ENCODE measurements at regions not wholly inside any gene's neighbourhood (a gene's known extent, or its start where the extent isn't known, plus 50 kb on each side); places are given as distances from the start of the nearest gene placed in this dataset.

DNA sequence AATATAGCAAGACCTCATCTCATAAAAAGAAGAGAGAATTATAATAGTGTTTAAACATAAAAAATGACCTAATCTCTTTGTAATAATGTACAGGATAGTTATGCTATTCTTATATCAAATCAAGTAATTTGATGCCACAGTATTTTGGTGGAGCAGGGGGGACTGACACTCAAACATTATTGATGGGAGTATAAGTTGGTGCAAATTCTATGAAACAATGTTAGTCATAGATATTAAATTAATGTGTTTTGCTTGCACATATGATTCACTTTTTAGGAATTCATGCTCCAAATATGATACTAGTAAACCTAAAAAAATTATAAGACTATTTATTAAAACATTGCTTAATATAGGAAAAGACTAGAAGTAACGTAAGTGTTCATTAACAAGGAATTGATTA lies 256.1 kb upstream of the SYT4 start:
- Histone ChIP-seq H3K9ac (ENCODE audit: low read length) (no peak overlapping the region), H3K9me3 (ENCODE audit: control insufficient read depth in 1 of 2, insufficient read depth in 1 of 2, low read depth in 1 of 2, low read length in 2 of 2) (peaks cover 6 to 20% of the 10 kb centered on the region in 2 experiments; a peak in 3 of 4 replicates), H3K79me2 (ENCODE audit: insufficient read depth, low read length) (no peaks in the 10 kb centered on the region), H3K4me2 (ENCODE audit: low read length) (no peak overlapping the region), H3K4me1 (ENCODE audit: control insufficient read depth in 1 of 2, insufficient read depth in 2 of 2, low read length in 2 of 2) (no peaks in the 10 kb centered on the region), H4K20me1 (ENCODE audit: insufficient read depth) (no peaks in the 10 kb centered on the region), H2AFZ (ENCODE audit: low read depth, low read length, poor library complexity, severe bottlenecking) (no peak overlapping the region), H3K27me3 (ENCODE audit: insufficient read depth, low read length) (no peaks in the 10 kb centered on the region), H3K27ac (ENCODE audit: low read depth, low read length) (no peak overlapping the region), H3K4me3 (replicated peaks in 1 of 2; ENCODE audit: low read depth in 1 of 2, low read length in 2 of 2) (no peak overlapping the region), H3K9me2 (ENCODE audit: insufficient read depth) (no peaks in the 10 kb centered on the region), H3K36me3 (ENCODE audit: control insufficient read depth in 1 of 2, insufficient read depth in 2 of 2, low read length in 2 of 2) (no peaks in the 10 kb centered on the region)
- TF ChIP-seq, protein P1, sequence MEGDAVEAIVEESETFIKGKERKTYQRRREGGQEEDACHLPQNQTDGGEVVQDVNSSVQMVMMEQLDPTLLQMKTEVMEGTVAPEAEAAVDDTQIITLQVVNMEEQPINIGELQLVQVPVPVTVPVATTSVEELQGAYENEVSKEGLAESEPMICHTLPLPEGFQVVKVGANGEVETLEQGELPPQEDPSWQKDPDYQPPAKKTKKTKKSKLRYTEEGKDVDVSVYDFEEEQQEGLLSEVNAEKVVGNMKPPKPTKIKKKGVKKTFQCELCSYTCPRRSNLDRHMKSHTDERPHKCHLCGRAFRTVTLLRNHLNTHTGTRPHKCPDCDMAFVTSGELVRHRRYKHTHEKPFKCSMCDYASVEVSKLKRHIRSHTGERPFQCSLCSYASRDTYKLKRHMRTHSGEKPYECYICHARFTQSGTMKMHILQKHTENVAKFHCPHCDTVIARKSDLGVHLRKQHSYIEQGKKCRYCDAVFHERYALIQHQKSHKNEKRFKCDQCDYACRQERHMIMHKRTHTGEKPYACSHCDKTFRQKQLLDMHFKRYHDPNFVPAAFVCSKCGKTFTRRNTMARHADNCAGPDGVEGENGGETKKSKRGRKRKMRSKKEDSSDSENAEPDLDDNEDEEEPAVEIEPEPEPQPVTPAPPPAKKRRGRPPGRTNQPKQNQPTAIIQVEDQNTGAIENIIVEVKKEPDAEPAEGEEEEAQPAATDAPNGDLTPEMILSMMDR (IDR thresholded peaks at IDR 0.05 in 2 of 3, conservative IDR thresholded peaks at IDR 0.05 in 1 of 3; ENCODE audit: borderline replicate concordance in 1 of 3, insufficient read depth in 1 of 3, low read depth in 2 of 3, low read length in 2 of 3), result no peak
- TF ChIP-seq EGR1 (IDR thresholded peaks at IDR 0.05; ENCODE audit: low read depth) (no peak), POLR2AphosphoS5 (IDR thresholded peaks at IDR 0.05; ENCODE audit: low read depth, low read length) (no peak), SRF (IDR thresholded peaks at IDR 0.05; ENCODE audit: low read depth) (no peak), ELF1 (IDR thresholded peaks at IDR 0.05; ENCODE audit: borderline replicate concordance, low read depth) (no peak)
- TF ChIP-seq, protein P2, sequence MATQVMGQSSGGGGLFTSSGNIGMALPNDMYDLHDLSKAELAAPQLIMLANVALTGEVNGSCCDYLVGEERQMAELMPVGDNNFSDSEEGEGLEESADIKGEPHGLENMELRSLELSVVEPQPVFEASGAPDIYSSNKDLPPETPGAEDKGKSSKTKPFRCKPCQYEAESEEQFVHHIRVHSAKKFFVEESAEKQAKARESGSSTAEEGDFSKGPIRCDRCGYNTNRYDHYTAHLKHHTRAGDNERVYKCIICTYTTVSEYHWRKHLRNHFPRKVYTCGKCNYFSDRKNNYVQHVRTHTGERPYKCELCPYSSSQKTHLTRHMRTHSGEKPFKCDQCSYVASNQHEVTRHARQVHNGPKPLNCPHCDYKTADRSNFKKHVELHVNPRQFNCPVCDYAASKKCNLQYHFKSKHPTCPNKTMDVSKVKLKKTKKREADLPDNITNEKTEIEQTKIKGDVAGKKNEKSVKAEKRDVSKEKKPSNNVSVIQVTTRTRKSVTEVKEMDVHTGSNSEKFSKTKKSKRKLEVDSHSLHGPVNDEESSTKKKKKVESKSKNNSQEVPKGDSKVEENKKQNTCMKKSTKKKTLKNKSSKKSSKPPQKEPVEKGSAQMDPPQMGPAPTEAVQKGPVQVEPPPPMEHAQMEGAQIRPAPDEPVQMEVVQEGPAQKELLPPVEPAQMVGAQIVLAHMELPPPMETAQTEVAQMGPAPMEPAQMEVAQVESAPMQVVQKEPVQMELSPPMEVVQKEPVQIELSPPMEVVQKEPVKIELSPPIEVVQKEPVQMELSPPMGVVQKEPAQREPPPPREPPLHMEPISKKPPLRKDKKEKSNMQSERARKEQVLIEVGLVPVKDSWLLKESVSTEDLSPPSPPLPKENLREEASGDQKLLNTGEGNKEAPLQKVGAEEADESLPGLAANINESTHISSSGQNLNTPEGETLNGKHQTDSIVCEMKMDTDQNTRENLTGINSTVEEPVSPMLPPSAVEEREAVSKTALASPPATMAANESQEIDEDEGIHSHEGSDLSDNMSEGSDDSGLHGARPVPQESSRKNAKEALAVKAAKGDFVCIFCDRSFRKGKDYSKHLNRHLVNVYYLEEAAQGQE (IDR thresholded peaks at IDR 0.05; ENCODE audit: low read depth), result no peak
- no TSS peak for BruUV-seq (replicated peaks)
- ChIA-PET POLR2A (no interaction called here), RAD21 (ENCODE audit: low non-redundant PET in 1 of 2, low total read pairs in 2 of 2, uncharacterized antibody in 2 of 2, unreplicated experiment in 2 of 2) (no interaction called here), CTCF (no interaction called here)
- no peak for DNase-seq (ENCODE audit: low read depth, low spot score)
- intact Hi-C loops (cut with micrococcal nuclease), result no loop called here
- ATAC-seq, result no peak

Measured in HCT116 (cell line).